GM21526 (cell line): ENCODE measurements at regions not wholly inside any gene's neighbourhood (a gene's known extent, or its start where the extent isn't known, plus 50 kb on each side); places are given as distances from the start of the nearest gene placed in this dataset.

ENCODE experiments used
- ATAC-seq: cut with Tn5 transposase; IDR thresholded peaks from one replicate; pipeline ENCODE4 v1.9.1; 2021; ENCODE audit warnings: moderate library complexity; ENCODE audit not compliant: unreplicated experiment, low FRiP score

DNA sequence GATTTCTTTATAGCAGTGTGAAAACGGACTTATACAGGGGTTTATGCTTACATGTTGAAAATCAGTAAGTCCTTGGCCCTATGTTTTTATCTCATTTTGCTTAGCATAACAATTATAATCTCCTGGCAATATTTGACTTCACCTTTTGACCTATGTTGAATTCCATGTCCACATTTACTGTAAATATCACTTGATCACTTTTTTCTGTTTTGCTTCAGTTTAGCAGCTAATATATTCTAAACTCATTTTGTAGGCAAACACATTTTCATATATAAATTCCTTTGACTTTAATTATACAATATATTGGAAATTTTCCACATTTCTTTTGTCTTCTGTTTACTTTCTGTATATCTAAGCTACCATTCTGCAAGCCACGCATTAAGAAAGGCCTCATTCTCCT is 674.0 kb downstream of the MAT2B start:
- no peak for ATAC-seq

GRCh38 chr5:164181604-164182003 is 676.2 kb downstream of the MAT2B start:
- no peak for ATAC-seq

- no peak for ATAC-seq
These were observed 678.7 kb downstream of the MAT2B start for GRCh38 chr5:164184158-164184557.

- ATAC-seq: no peak
These were observed 679.6 kb downstream of the MAT2B start for GRCh38 chr5:164185000-164185399.

DNA sequence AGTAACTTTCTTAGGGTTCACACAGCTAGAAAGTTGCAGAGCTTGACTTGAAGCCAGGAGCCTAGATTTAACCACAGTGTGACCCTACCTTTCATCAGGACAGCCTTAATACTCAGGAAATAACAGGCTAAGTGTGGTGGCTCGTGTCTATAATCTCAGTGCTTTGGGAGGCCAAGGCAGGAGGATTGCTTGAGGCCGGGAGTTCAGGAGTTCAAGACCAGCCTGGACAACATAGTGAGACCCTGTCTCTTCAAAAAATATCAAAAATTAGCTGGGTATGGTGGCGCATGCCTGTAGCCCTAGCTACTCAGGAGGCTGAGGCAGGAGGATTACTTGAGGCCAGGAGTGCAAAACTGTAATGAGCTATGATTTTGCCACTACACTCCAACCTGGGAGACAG is 681.1 kb downstream of the MAT2B start:
- ATAC-seq: no peak

- ATAC-seq: no peak
These were observed 682.4 kb downstream of the MAT2B start for GRCh38 chr5:164187785-164188184.

GRCh38 chr5:164188733-164189148 is 683.3 kb downstream of the MAT2B start:
- no peak for ATAC-seq

DNA sequence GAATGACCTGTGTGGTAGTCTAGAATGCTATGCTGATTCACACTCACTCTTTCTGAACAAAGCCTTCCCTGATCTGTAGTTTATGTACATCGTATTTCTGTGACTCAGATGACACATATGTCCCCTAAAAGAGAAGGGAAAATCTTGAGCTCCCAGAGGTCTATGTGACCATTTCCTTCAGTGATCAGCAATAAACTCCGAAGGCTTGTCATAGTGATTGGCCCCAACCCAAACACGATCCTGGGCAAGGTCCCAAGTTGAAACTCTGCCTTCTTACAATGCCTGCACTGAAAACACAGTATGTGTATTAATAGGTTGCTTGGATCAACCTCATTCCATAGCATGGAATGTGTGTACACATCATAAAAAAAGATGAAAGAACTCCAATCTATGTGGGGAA is 685.8 kb downstream of the MAT2B start:
- ATAC-seq: no peak

DNA sequence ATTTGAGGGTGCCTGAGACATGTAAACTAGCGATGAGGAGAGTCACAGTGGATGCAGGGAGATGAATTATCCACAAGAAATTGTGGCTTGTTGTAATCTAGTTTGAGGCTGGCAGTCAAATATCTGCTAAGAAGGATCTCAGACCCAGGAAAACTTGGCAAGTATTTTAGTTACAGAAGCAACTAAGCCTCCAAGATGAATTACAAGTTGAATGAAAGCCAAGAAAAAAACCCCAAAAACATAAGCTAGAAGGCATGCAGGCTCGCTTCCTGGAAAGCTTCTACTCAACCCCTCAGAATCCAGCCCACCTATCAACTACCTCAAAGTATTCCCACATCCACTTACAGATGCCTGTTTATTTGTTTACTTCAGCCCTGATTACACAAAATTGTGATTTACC is 696.9 kb downstream of the MAT2B start:
- ATAC-seq: no peak

- no peak for ATAC-seq
These were observed 698.3 kb downstream of the MAT2B start for GRCh38 chr5:164203581-164204225.

DNA sequence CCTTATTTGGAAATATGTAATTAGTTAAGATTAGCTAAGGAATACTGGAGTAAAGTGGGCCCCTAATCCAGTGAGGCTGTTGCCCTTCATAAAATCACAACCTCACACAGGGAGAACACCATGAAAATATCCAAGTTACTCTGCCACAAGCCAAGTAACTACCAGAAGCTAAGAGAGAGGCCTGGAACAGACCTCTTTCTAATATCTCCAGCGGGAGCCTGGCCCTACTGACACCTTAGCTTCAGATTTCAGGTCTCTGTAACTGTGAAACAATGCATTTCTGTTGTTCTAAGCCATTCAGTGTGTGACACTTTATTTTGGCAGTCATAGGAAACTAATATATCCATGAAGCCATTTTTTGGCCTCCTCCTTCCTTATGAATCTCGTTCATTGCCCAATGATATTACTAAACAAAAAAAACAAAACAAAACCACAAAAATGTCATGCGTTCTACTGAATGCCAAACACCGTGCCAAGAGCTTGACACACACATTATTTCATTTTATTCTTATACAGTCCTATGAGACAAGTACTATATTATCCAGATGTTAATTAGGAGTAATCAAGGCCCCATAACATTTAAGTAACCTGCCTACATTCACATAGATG is 699.0 kb downstream of the MAT2B start:
- ATAC-seq: no peak

DNA sequence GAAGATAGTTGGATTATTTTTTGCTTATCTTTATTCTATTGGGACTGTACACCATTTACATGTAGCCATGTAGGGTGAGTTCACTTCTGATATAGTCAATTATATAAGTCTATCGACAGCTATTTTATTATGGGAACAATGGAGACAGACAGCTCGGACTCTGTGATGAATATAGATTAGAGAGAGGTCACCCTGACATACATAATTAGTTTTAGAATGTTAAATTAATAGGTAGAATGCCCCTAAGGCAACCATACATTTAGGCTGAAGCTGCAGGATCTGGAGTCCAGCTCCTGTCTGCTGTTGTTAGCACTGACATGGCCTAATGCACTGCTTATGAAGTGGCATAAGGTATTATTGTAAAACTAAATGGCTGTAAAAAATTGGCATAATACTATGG is 700.8 kb downstream of the MAT2B start:
- ATAC-seq: no peak

- ATAC-seq: no peak
These were observed 702.2 kb downstream of the MAT2B start for GRCh38 chr5:164207646-164208045.

GRCh38 chr5:164210491-164210890 is 705.1 kb downstream of the MAT2B start:
- ATAC-seq: no peak

DNA sequence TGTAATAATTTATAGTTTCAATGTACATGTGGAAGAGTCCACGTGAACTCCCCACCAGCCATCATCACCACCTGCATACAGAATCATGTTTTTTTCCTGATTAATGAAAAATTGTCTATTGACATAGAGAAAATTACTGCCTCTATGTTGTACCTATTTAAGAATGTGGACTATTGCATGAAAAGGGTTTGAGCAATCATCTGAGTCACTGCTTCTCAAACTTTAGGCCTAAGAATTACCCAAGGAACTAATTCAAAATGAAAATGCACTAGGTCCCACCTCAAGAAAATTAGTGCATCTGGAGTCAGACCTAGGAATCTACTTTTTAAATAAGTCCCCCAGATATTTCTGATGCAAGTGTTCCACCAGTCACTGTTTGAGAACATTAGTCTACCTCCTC is 709.3 kb downstream of the MAT2B start:
- ATAC-seq: no peak

GRCh38 chr5:164217464-164217863 is 712.0 kb downstream of the MAT2B start:
- ATAC-seq: no peak

GRCh38 chr5:164220522-164220921 is 715.1 kb downstream of the MAT2B start:
- no peak for ATAC-seq

DNA sequence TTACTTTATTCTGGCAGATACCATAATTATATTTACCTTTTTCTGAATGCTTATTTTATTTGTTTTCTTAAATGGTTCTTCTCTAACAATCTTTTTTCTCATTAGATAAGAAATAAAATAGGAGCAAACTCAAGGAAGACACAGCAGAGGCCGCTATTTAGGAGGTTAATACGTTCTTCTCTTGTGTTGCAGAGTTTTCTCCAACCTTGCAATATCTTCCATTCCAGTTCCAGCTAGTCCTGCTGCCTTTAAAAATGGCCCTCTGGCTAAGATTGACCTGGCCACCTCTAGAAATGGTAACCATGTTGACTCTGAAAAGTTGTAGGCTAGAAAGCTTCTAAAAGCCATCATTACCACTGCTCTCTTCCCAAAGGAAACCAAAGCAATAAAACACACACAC is 718.8 kb downstream of the MAT2B start:
- ATAC-seq: no peak

DNA sequence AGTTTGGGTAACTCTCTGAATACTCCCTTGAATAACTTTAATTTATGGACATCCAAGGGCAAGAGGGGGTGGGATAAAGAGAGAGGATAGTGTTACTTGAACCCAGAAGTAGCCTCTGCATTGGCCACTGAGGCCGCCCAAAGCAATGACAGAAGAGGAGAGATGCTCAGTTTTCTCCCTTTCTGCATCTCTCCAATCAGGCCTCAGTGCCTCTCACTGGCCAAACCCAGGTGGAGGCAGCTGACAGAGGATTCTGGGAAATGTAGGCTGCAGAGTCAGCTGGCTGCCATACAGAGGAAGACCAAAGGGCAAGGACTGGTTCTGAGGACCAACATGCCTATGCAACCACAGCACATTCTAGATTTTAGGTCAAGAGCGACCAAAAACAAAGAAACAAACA is 719.4 kb downstream of the MAT2B start:
- ATAC-seq: no peak

GRCh38 chr5:164230341-164230740 is 724.9 kb downstream of the MAT2B start:
- ATAC-seq: no peak

DNA sequence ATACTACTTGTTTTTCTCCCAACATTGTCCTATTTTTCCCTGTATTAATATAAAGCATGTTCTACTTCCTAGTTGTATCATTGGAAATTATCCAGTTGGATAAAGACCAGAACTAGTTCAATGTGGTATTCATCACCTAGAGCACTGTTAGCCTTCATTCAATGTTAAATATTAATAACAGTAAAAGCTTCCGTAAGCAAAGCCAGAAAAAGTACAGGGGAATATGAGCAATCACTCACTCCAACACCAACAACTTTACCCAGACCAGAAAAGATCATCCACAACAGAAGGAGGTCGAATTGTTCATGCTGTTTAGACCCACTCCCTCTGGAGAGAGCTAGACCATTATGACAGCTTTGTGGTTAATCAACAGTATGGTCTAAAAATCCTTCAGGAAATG is 728.4 kb downstream of the MAT2B start:
- ATAC-seq: no peak

DNA sequence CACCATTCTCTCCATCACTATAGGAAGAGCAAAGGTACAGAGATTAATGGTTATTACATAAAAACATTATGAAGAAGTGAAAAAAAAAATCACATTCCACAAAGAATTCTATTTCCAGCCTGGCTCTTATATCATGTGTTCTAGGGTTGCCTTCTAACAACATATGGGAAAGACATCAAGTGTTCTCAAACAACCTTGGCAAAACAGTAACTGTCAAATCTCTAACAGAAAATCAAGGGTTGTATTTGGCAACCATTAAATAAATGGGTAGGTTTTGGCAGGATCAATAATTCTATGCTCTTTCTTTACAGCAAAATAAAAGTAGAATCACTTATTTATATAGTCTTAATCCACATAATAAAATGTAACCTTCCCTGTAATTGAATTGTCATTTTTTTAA is 728.9 kb downstream of the MAT2B start:
- no peak for ATAC-seq
